Loucy (cell line): ENCODE measurements at regions not wholly inside any gene's neighbourhood (a gene's known extent, or its start where the extent isn't known, plus 50 kb on each side); places are given as distances from the start of the nearest gene placed in this dataset.
"Not testable (repeated sequence)": the region's sequence is repeated elsewhere in the genome, so short reads cannot be mapped to it uniquely, and the experiment has no call there.

ENCODE experiments used
- CTCF ChIP-seq: fragments of 200-600 bp; sonication (generic); conservative IDR thresholded peaks from 2 replicates; pipeline ENCODE4 v1.5.1; 2014; ENCODE audit warnings: mild to moderate bottlenecking, antibody characterized with exemption, low read length
- EZH2phosphoT487 ChIP-seq: fragments of 200-600 bp; IDR thresholded peaks from 2 replicates; pipeline ENCODE4 v1.6.1; 2018; ENCODE audit warnings: antibody characterized with exemption, mild to moderate bottlenecking, moderate library complexity, borderline replicate concordance

GRCh38 chr15:20597245-20597644 lies 55.6 kb upstream of the GOLGA6L6 start:
- TF ChIP-seq CTCF, EZH2phosphoT487: not testable (repeated sequence)
